ENCODE measurements at regions not wholly inside any gene's neighbourhood (a gene's known extent, or its start where the extent isn't known, plus 50 kb on each side); places are given as distances from the start of the nearest gene placed in this dataset.

GRCh38 chr20:60219231-60219630 lies 261.0 kb downstream of the CDH26 start:
- H3K4me3 ChIP-seq (ENCODE audit: extremely low read depth in 1 of 4, insufficient read depth in 2 of 4, low read depth in 3 of 4, low read length in 4 of 4) = no peak overlapping the region
- FAIRE-seq = no peak
- no peak overlapping the region for H4K5ac ChIP-seq (ENCODE audit: insufficient read length, low read depth, low read length)
- POLR2A ChIA-PET (ENCODE audit: partially characterized antibody) = no interaction called here
- DNase-seq (ENCODE audit: low read depth in 1 of 2, low spot score in 2 of 2) = no peak
- H3K27me3 ChIP-seq (replicated peaks in 1 of 4; ENCODE audit: control insufficient read depth in 3 of 4, extremely low read depth in 1 of 4, insufficient read depth in 3 of 4, low read length in 3 of 4) = no peaks in the 10 kb centered on the region; a peak in 2 of 7 replicates
- no peak overlapping the region for H2AFZ ChIP-seq (ENCODE audit: low read length)
- no peaks in the 10 kb centered on the region for H3K79me2 ChIP-seq (ENCODE audit: control insufficient read depth in 1 of 2, insufficient read depth in 2 of 2, low read length in 2 of 2)
- H4K91ac ChIP-seq (replicated peaks; ENCODE audit: insufficient read length, low read length) = no peak overlapping the region
- CTCF ChIA-PET (ENCODE audit: partially characterized antibody) = interaction anchor here (1.2 kb wide), 1 partner anchor 13 kb away, joined by 3 read pairs; no protein-coding TSS in a partner anchor
- H3K4ac ChIP-seq (replicated peaks; ENCODE audit: insufficient read length, low read depth, low read length) = no peak overlapping the region
- no peak overlapping the region for H3K14ac ChIP-seq (ENCODE audit: insufficient read length)
- no peaks in the 10 kb centered on the region for H3K23me2 ChIP-seq (ENCODE audit: low read depth, low read length)
- no peaks in the 10 kb centered on the region for H3K79me1 ChIP-seq (ENCODE audit: low read depth, low read length)
- no peaks in the 10 kb centered on the region for H3K4me1 ChIP-seq (replicated peaks in 1 of 4; ENCODE audit: control insufficient read depth in 3 of 4, insufficient read depth in 4 of 4, low read length in 3 of 4)
- no peaks in the 10 kb centered on the region for H3K9me3 ChIP-seq (ENCODE audit: insufficient read depth in 2 of 2, low read depth in 1 of 2, low read length in 1 of 2)
- H3K9ac ChIP-seq (replicated peaks in 1 of 4; ENCODE audit: extremely low read depth in 1 of 4, low read depth in 3 of 4, low read length in 3 of 4) = no peak overlapping the region
- WGBS, 2 experiments (ENCODE audit: extremely low coverage in 1 of 2, insufficient coverage in 1 of 2, insufficient read length in 1 of 2, insufficient replicate concordance in 2 of 2, low coverage in 1 of 2, low lambda C conversion rate in 2 of 2, missing lambda C conversion rate in 1 of 2) = 83% methylated on average over 4 of the region's 4 CpGs; no CpG with 5 or more reads in 1 of the 2 experiments
- H4K8ac ChIP-seq (ENCODE audit: extremely low read depth, insufficient read depth, low read length) = no peak overlapping the region
- H3K56ac ChIP-seq (replicated peaks; ENCODE audit: insufficient read length, low read depth, low read length) = no peak overlapping the region
- no peak overlapping the region for H2BK5ac ChIP-seq (ENCODE audit: low read depth, low read length)
- no peak overlapping the region for H2BK12ac ChIP-seq (ENCODE audit: low read depth, low read length)
- no peaks in the 10 kb centered on the region for H3K36me3 ChIP-seq (ENCODE audit: control insufficient read depth in 2 of 4, insufficient read depth in 4 of 4, low read length in 3 of 4)
- H2BK20ac ChIP-seq (ENCODE audit: low read length) = no peak overlapping the region
- H2BK15ac ChIP-seq (ENCODE audit: low read length) = no peak overlapping the region
- H3K18ac ChIP-seq (ENCODE audit: extremely low read depth, low read length) = no peak overlapping the region
- H2BK120ac ChIP-seq (replicated peaks; ENCODE audit: low read depth, low read length) = no peak overlapping the region
- H3K27ac ChIP-seq (ENCODE audit: low read depth, low read length) = no peak overlapping the region
- no peaks in the 10 kb centered on the region for H4K20me1 ChIP-seq (replicated peaks in 1 of 2; ENCODE audit: control insufficient read depth in 1 of 2, insufficient read depth in 2 of 2, low read length in 2 of 2)
- no peak overlapping the region for H2AK5ac ChIP-seq (ENCODE audit: low read depth, low read length)
- no peak overlapping the region for H3K4me2 ChIP-seq (ENCODE audit: insufficient read depth in 1 of 2, low read depth in 2 of 2, low read length in 2 of 2)
- TF ChIP-seq NANOG (IDR thresholded peaks at IDR 0.05; ENCODE audit: insufficient read depth, low read depth, low read length, poor library complexity, severe bottlenecking) (no peak), SP2 (IDR thresholded peaks at IDR 0.05; ENCODE audit: low read length) (no peak)
- H3K23ac ChIP-seq (ENCODE audit: insufficient read length) = no peak overlapping the region

Measured in H1 (cell line).